GM18861 (cell line): ENCODE measurements at regions not wholly inside any gene's neighbourhood (a gene's known extent, or its start where the extent isn't known, plus 50 kb on each side); places are given as distances from the start of the nearest gene placed in this dataset.
A peak's percentile ranks its signal among the peaks of the same experiment; 100 is the strongest.

Experiments used
- ATAC-seq: cut with Tn5 transposase; IDR thresholded peaks from one replicate; pipeline ENCODE4 v1.9.1; 2021; ENCODE audit not compliant: unreplicated experiment

DNA sequence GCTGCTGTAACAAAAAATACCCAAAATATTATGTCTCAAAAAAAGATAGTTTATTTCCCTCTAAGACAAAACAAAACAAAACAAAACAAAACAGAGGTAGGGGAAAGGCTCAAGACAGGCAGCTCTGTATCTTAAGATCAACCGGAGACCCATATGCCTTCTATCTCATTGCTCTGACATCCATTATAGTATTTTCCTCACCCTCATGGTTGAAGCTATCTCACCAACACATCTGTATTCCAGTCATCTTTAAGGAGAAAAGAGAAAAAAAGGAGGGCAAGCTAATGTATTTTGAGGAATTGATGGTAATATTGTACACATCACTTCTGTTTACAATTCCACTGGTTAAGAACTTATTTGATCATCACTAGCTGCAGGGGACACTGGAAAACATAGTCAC lies 239.7 kb downstream of the ICOS start:
- no peak for ATAC-seq

DNA sequence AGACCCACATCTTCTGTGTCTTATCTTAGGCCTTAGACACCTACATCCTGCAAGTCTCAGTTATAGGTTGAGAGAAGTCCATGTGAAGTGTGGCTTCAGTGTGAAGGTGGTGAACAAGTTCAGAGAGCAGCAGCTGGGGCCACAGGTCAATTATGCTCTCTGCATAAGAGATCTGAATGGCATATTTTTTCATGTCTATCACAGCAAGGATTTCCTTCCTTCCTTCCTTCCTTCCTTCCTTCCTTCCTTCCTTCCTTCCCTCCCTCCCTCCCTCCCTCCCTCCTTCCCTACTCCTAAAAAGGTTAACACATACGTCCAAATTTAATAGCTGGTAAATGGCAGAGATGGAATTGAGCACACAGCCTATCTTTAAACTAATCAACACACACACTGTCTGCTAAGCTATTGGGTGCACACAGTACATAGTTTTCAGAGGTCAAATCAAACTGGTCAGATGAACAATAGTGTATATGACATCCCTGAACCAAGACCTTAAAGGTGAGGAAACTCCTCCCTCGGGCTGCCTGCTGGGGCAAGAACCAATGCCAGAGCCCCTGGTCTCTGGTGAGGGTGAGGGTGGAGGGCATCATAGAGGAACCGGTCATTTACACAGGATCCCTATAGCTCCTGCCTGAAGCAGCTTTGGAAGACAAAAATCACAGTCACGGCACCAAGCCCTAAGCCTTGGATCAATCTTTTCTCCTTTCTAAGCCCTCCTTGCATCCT lies 240.9 kb downstream of the ICOS start:
- ATAC-seq: peak; percentile 11

DNA sequence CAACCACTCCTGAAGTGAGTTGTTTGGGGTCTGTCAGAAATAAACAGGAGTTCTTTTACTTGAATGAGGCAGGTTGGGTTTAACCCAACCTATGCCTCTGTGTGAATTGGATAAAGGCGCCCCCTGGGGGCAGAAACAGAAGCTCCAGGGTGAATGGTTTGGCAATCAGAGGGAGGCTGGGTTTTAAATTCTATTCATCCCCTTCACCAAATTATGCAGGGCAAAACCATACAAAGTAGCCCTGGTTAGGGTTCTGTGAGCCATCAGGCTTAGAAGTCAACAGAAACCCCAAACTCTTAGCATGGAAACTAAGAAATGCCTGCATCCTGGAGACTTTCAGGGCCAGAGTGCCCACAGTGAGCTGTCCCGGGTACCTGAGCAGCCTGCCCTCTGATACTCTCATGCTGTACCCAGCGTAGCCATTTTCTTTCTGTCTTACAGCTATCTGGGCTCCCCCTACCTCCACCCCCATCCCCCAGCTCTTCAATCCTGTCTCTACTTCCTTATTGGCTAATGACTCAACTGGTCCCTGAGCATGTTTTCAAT lies 241.5 kb downstream of the ICOS start:
- peak; percentile 82 for ATAC-seq

DNA sequence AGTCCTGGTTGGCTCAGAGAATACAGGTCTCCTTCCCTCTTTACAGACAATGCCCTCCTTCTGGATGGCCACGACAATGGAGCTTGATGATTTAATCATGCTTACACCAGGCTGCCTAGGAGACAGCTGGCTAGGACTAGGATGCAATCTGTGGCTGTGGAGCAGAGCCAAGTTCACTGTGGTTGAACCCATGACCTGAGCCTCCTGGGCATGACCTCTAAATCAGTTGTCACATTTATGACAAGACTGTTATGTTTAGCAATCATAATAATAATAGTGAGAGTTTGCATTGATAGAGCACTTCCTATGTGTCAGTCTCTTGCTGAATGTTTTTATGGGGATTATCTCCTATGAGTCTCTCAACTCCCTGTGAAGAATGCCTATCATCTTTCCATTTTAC lies 244.1 kb downstream of the ICOS start:
- ATAC-seq: no peak

DNA sequence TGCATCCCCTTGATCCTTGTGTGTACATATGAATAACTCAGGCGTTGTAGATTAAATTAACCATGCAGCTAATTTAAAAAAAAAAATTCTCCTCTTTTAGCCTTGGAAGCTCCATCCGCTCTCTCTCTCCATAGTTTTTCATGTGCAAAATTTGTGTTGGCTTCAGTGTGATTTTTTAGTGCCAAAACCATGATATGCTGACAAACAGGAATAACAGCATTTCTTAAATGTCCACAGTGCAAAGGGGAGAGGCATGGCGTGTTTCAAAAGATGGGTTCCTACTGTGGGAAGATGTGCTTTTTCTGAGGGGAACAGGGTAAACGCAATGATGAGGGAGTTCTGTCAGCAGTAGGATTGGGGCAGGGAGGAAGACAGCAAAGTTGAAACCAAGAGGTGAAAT lies 247.0 kb downstream of the ICOS start:
- ATAC-seq: no peak

DNA sequence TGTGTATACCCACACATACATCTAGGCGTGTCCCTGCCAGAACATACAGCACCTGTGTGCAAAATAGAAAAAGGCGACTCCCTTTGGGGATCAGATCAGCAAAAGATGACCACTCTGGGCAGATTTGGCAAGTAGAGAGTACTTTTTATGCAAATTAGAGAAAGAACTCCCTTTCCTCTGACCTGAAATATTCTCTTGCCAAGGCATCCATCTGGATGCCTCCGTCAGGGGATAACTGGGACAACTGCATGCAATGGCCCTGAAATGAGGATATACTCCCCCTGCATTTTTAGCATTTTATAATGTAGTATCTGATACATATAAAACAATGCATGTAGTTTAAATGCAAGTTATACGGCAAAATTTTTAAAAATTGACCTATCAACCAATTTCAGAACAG lies 247.7 kb downstream of the ICOS start:
- no peak for ATAC-seq

DNA sequence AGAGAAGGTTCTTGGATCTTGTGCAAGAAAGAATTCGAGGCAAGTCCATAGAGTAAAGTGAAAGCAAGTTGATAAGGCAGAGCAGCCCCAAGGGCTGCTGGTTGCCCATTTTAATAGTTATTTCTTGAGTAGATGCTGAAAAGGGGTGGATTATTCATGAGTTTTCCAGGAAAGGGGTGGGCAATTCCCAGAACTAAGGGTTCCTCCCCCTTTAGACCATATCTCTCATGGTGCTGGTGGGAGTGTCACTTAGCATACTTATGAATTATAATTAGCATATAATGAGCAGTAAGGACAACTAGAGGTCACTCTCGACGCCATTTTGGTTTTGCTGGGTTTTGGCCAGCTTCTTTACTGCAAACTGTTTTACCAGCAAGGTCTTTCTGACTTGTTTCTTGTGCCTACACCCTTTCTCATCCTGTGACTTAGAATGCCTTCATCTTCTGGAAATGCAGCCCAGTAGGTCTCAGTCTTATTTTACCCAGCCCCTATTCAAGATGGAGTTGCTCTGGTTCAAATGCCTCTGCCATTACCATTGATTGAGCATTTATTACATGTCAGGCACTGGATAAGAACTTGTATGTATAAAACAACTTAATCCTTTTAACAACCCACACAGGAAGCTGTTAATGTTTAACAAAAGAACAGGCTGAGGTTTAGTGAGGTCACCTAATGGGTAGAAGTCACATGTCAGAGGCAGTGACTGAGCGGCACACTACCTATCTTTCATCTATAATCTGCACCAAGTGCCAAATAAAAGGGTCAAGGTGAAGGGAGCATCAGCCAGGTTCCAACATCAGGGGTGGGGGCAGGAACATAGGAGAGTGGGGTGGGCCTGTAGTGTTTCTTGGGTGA lies 250.9 kb downstream of the ICOS start:
- peak; percentile 89 for ATAC-seq

DNA sequence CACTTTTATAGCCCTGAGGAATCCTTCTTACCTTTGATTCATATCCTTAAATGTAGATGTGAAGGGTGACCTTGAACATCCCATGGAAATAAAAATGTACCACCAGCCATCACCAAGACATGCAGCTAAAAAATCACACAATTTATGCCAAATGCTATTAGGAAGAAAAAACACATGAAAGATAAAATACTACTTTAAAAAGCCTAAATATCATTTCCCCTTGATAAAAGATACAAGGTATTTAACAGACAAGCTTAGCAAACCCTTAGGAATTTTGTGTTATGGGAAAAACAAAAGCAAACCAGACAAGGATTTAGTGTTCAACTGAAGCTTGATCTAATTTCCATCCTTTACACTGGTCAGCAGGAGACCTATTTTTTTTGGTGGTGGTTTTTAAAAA lies 255.0 kb downstream of the ICOS start:
- ATAC-seq: no peak

DNA sequence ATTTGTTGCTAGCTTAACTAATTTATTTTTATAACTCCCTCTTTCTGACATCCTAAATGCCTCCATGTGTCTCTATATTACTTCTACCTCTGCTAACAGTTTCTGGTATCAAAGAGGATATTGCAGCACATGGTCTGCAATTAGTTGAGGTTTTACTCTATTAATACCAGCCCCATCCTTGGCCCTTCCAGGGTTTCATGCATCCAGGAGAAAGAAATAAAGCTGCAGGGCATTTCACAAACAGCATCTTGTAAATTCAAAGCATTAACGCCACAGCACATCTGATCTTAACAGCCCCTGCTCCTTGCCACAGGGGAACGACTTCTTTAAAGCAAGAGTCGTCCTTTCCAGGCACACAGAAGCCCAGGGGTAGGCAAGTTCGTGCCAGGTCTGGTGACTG lies 258.9 kb downstream of the ICOS start:
- no peak for ATAC-seq

DNA sequence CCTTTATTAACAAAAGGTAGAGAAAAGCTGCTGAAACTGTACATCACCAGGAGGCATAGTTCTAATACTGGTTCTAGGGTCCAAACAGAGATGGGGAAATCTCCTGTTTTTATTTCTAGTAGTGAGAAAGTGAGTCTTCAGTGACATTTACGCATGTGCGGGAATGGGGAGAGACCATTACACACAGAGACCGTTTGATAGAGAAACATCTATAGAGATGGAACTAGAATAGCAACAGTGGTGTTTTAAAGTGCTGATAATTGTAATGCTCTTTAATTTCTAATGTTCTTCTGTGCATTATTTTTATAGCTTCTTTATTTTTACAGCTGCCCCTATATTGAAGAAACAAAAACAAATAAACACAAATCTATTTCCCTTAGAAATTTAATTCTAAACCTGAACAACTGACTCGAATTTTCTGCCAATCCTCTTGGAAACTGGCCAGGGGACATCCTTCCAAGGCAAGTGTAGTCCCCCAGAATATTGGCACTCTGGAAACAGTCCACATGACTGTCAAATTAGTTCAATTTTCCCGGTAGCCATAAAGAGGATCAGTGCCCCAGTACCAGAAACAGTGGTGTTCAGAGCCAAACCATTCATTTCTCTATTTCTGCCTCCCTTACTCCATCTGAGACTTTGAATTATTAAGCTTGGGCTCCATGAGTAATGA lies 260.9 kb downstream of the ICOS start:
- no peak for ATAC-seq

DNA sequence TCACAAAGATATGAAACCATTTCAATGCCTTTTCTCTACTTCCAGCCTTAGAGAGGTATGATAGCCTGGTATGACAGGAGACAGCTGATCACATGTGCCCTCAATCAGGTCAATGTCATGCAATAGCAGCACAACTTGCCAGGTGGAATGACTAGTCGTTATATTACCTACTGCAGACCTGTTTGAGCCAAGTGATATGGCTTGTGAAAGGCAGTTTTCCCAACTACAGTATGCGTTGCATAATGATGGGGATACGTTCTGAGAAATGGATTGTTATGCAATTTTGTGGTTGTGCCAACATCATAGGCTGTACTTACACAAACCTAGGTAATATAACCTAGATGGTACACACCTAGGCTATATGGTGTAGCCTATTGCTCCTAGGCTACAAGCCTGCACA lies 262.8 kb downstream of the ICOS start:
- ATAC-seq: no peak

DNA sequence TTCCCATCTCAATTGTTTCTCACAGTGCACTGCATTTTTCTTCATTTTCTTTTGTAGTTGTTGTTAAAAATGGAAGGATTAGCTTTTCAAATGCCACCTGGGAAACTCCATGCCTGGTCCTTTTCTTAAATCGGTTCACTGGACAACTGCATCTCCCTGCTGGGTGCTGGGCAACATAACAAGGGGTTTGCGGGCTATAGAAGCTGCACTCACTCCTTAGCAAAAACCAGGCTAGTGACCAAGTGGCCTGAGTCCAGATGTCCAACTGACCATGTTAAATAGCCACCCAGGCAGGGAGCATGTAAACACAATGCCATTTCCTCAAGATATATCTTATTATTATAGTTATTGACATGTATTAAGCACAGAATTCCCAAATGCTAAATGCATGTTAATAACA lies 264.9 kb downstream of the ICOS start:
- no peak for ATAC-seq

DNA sequence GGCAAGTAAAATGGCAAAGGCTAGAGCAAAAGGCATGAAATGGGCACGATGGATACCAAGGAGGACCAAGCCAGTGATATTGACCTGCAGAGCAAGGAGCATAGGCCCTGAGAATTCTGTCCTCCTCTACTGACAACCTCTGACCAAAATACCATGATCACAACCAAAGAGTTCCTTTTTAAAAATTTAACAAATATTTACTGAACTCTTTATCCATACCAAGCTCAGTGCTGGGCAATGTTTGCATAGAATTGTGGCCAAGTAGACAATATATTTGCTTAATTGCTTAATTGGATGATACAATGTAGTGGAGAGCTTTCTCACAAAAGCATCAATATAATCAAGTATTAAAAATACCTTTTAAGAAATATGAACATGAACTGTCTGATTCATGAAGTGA lies 265.7 kb downstream of the ICOS start:
- no peak for ATAC-seq

DNA sequence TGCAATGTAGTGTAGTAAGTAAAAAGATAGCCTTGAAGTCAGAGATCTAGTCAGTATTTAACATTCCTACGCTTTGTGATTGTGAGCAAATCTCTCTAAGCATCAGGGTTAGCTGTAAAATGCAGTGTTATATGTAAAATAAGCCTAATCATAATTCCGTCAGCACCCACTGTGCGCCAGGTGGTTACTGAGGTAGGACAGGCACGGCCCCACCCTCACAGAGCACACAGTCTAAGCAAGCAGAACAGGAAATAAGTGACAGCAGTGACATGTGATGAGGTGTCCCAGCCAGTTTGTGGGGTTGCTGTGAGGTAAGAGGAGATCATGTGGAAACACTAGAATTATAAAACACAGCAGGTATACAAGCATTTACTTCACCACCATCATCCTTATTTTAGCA lies 267.1 kb downstream of the ICOS start:
- ATAC-seq: no peak

DNA sequence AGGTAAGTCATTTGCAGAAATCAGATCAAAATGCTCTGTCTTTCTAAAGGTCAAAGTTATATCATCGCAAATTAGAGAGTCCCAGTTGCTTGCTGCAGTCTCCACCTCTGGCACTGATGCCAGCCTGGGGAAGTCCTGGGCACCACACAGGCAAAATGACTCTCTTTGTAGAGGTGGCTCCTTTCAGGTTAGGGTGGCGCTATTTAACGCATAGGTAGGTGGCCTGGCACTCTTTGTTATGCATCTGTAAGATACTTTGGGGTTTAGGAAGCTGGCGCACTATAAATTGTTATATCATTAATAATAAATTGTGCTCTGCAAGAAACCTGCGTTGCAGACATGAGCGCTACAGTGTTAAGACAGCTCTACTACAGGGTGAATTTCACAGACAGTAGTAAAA lies 268.5 kb downstream of the ICOS start:
- ATAC-seq: no peak

DNA sequence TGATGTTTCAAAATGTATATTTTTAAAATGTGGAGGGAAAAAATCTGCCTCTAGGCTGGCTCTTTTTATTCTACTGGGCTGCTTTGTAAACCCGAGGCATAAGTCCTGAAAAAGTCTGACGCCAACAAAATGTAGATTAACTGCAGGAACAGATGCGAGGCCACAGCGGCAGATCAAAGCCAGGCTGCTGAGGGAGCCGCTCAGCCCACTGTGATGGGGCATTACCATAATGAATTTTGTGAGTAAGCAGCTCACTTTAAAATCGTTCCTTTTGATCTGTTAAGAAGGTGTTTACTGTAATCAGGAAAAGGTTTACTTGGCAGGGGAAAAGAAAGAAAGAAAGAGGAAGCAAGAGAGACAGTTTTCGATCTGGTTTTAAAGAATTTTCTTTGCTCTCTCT lies 269.0 kb downstream of the ICOS start:
- no peak for ATAC-seq

DNA sequence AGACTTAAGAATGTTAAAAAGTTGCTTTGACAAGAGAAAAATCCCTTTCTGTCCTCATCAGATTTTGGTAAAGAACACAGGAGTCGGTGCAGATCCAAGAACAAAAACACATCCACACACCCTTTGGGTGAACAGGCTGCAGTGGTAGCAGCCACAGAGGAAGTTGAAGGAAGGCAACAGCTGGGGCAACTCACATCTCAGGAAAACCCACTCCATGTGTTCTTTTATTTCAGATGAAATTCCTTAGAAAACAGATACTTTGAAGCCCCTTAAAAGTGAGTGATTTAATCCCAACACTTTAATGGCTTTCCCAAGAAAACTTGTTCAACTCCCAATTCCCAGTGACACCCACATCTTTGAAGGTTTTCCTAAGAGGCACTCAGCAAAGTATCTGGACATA lies 271.3 kb downstream of the ICOS start:
- ATAC-seq: no peak

DNA sequence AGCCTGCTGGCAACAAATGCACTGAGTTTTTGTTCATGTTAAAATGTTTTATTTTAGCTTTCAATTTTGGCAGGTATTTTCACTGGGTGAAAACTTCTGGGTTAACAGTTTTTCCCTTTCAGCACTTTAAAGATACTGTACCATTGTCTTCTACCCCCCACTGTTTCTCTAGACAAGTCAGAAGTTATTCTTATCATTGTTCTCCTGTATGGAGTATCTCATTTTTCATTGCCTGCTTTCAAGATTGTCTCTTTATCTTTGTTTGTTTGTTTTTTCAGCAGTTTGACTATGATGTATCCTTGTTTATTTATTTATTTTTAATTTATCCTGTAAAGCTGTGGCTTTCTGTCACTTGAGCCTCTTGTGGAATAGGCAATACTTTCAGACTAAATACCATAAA lies 277.0 kb downstream of the ICOS start:
- no peak for ATAC-seq

DNA sequence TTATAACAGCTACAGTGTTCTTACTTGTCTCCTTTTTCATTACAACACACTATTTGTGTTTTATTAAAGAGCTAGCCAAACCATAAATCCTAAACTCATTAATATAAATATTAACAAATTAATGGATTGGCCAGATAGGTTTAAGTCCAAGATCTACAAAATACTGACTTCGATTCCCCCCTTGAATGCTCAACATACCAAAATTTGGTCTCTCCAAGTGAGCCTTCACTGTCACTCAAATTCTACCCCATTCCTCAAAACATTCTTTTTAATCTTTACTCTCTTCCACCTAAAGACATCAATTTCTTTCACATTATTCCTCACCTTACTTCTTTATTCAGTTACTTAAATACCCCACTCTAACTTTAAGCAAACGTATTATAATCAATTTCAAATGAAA lies 281.5 kb downstream of the ICOS start:
- no peak for ATAC-seq

DNA sequence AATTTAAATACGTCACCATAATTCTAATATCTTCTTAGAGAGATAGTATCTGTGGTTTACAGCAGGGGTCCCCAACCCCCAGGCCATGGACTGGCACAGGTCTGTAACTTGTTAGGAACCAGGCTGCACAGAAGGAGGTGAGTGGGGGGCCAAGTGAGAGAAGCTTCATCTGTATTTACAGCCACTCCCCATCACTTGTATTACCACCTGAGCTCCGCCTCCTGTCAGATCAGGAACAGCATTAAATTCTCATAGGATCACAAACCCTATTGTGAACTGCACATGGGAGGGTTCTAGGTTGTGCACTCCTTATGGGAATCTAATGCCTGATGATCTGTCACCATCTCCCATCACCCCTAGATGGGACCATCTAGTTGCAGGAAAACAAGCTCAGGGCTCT lies 282.6 kb downstream of the ICOS start:
- no peak for ATAC-seq

DNA sequence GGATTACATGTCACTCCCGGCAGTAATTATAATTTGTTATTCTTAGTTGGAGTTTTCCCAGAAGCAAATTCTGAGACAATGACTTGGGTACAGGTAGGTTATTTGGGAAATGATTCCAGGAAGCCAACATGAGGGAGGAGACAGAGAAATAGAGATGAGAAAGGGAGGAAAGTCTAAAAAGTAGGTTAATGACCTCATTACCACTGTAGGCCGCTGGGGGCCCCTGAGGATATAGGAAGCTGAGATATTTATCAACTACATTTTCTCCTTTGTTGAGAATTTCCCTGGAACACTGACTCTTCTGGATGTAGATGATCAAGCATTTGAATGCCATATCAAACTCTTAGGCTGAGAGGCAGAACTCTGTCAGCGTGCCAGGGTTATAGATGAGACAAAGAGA lies 284.3 kb downstream of the ICOS start:
- no peak for ATAC-seq

DNA sequence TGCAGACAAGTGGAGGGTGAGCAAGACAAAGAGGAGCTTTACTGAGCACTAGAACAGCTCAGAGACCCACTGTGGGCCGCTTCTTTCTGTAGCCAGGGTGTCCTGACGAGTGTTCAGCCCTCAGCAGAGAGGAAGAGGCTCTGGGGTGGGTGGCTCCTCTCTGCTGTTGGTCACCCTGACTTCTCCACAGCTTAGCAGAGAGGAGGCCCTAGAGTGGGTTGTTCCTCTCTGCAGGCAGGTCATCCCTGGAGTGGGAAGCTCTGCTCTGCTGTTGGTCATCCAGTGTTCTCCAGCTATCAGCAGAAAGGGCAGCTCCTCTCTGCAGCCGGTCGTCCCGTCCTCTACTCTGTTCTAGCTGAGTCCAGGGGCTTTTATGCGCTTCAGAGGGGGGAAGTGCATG lies 286.5 kb downstream of the ICOS start:
- ATAC-seq: no peak
